Fibroblast of mammary gland (primary cell): ENCODE measurements at regions not wholly inside any gene's neighbourhood (a gene's known extent, or its start where the extent isn't known, plus 50 kb on each side); places are given as distances from the start of the nearest gene placed in this dataset.
A peak's percentile ranks its signal among the peaks of the same experiment; 100 is the strongest.

Source experiments
- DNase-seq: peaks from one replicate; pipeline ENCODE4 v3.0.0-alpha.2; 2010; ENCODE audit warnings: low read depth
- H3K4me3 ChIP-seq: 2 replicates; pipeline ENCODE4 v1.5.1; 2011; ENCODE audit warnings: low read depth, mild to moderate bottlenecking, low read length, moderate library complexity; ENCODE audit not compliant: control insufficient read depth
- CTCF ChIP-seq: conservative IDR thresholded peaks from 2 replicates; pipeline ENCODE4 v1.5.1; 2011; ENCODE audit warnings: low read depth, low read length, inconsistent platforms; ENCODE audit not compliant: control insufficient read depth, insufficient read depth

GRCh38 chr11:19359221-19360000 lies 118.7 kb upstream of the E2F8 start:
- no peak for TF ChIP-seq CTCF
- H3K4me3 ChIP-seq: no peak overlapping the region
- DNase-seq: peak; percentile 47

DNA sequence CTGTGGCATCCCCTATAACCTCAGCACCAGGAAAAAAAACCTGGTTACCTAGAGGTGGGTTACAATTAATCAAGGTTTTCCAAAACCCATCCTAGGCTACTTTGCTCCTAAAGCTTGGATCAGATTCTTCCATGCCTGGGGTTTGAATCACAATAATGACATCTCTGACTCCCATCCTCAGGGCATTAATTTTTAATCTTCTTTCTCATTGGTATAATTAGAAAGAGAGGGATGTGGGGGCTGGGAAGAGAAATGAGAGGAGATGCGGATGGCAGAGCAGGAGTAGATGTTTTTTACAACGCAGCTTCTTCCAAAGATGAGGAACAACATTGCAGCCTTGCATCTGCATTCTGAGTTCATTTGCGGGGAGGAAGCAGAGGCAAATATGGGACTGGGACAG lies 117.2 kb upstream of the E2F8 start:
- H3K4me3 ChIP-seq: no peak overlapping the region
- no peak for TF ChIP-seq CTCF
- no peak for DNase-seq

DNA sequence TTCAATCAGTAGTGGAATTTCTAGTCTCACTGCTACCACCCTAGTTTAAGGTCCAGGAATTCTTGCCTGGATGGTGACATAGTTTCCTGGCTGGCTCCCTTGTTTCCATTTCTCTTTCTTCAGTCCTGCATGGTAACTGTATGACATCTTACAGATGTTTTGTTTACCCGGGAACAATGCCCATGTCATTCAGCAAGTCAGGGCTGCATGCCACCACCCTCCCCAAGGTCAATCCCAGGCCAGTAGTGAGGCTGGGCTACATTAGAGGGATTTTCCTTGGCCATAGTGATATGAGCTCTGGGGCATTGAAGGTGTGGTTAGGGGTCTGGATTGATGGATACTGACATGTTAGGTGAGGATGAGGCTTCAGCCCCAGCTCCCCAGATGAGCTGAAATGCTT lies 114.9 kb upstream of the E2F8 start:
- TF ChIP-seq CTCF: no peak
- H3K4me3 ChIP-seq: no peak overlapping the region
- no peak for DNase-seq

DNA sequence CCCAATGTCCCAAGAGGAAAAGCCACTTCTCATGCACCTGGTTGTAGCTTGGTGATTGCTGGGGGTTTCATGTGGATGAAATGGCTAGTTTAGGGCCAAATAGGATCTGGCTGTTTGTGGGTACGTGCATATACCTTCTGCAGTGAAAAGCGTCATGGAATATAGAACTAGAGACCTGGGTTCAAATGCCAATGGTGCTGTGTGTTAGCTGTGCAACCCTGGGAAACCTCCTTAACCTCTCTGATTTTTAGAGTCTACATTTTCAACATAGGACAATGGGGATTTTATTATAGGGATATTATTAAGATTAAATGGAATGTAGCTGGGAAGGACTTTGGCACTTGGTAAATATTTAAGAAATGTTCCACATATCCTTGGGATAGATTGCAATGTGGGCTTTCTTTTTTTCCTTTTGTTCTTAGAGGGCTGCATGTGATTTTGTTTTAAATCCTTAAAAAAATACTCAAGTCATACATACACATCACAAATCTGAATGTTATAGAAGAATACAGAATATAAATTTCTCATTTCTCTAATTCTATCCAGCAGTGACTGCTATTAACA lies 112.6 kb upstream of the E2F8 start:
- no peak for DNase-seq
- H3K4me3 ChIP-seq: no peak overlapping the region
- TF ChIP-seq CTCF: no peak

DNA sequence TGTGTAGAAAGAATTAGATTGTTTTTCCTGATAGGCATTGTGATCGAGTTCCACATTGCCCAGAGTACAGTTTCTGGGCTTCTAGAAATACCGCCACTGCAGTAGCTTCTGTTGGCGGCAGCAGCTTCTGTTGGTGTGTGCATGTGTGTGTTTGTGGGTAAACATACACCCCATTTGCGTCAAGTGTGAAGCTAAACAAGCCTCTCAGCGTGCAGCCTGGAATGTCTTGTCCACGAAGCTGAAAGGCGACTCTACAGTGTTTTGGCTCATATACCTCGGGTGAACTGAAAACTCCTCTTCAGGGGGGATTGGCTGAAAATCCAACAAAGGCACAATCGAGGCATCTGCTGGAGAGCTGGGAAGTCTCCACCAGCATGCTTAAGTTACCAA lies 112.0 kb upstream of the E2F8 start:
- no peak for DNase-seq
- no peak overlapping the region for H3K4me3 ChIP-seq
- TF ChIP-seq CTCF: no peak

- no peak for DNase-seq
- TF ChIP-seq CTCF: no peak
- H3K4me3 ChIP-seq: no peak overlapping the region
Measured at GRCh38 chr11:19352072-19352770, 111.5 kb upstream of the E2F8 start.

DNA sequence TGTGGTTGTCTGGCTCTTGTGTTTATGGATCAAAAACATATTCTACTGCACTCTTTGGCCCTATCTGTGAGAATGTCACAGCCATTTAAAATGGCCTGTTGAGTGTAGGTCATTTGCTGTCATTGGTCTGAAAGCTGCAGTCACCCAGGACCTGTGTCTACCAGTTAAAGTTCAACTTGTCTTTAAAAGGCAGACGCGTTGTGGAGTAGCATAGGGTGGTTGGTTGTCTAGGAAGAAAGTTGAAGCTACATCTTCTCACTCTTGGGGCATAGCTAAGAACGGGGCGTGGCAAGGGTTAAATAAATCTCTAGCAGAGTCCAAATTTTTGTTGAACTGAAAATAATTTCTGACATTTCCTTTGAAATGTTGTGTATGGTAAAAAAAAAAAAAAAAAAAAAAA lies 110.7 kb upstream of the E2F8 start:
- DNase-seq: no peak
- no peak overlapping the region for H3K4me3 ChIP-seq
- no peak for TF ChIP-seq CTCF
